Upper lobe of left lung (tissue), 6 donors: ENCODE measurements at regions not wholly inside any gene's neighbourhood (a gene's known extent, or its start where the extent isn't known, plus 50 kb on each side); places are given as distances from the start of the nearest gene placed in this dataset.

ENCODE experiments used
- ATAC-seq, 2 donors: fragments of 200-7000 bp; cut with Tn5 transposase; one replicate each; pipeline ENCODE4 v1.9.1; 2022; ENCODE audit warnings: mild to moderate bottlenecking in 2 of 2, moderate library complexity in 2 of 2; ENCODE audit not compliant: low FRiP score in 2 of 2
- DNase-seq, 2 donors: peaks; one replicate each; pipeline ENCODE4 v3.0.0-alpha.2; 2019 to 2020
- H3K27ac ChIP-seq, 4 donors: fragments of 200-600 bp; sonication (generic); one replicate each; pipeline ENCODE4 v1.5.1; 2016 to 2019
- H3K27me3 ChIP-seq, 4 donors: fragments of 200-600 bp; sonication (generic); one replicate each; pipeline ENCODE4 v1.5.1; 2017 to 2019
- H3K36me3 ChIP-seq, 4 donors: fragments of 200-600 bp; sonication (generic); one replicate each; pipeline ENCODE4 v1.5.1; 2016 to 2019
- H3K4me1 ChIP-seq, 4 donors: fragments of 200-600 bp; sonication (generic); one replicate each; pipeline ENCODE4 v1.5.1; 2018 to 2019
- H3K4me3 ChIP-seq, 4 donors: fragments of 200-600 bp; sonication (generic); one replicate each; pipeline ENCODE4 v1.5.1; 2017 to 2019; ENCODE audit warnings: mild to moderate bottlenecking in 2 of 4, moderate library complexity in 1 of 4
- H3K9me3 ChIP-seq, 4 donors: fragments of 200-600 bp; sonication (generic); one replicate each; pipeline ENCODE4 v1.5.1; 2018 to 2019
- EP300 ChIP-seq, 4 donors: sonication (generic); formaldehyde crosslinking; IDR thresholded peaks; one replicate each; pipeline ENCODE4 v1.5.1; 2017; ENCODE audit warnings: antibody characterized with exemption in 4 of 4, control low read depth in 2 of 4
- POLR2A ChIP-seq, 4 donors: fragments of 450-650 bp; IDR thresholded peaks; one replicate each; pipeline ENCODE4 v1.5.1; 2016 to 2017; ENCODE audit warnings: antibody characterized with exemption in 4 of 4, mild to moderate bottlenecking in 2 of 4
- POLR2AphosphoS5 ChIP-seq, 2 donors: sonication (generic); formaldehyde crosslinking; IDR thresholded peaks; one replicate each; pipeline ENCODE4 v1.5.1; 2017; ENCODE audit warnings: antibody characterized with exemption in 2 of 2
- WGBS, 2 donors: methylation state at CpG; one replicate each; pipeline ENCODE4 v1.1.5; 2017 to 2018; 5-methylcytosine and 5-hydroxymethylcytosine counted together
- TF ChIP-seq, protein P1 (sequence below), 6 experiments: fragments of 450-650 bp in 4 of 6; fragments of 200-600 bp in 2 of 6; sonication (generic) in 2 of 6; IDR thresholded peaks; one replicate each; pipeline ENCODE4 v1.5.1; 2016 to 2019; ENCODE audit warnings: antibody characterized with exemption in 6 of 6
- donor health status: DM: no; HTN: no; CAD: no; lungs with moderate emphysema.
- donor health status: DM: no; HTN: yes; CAD: no; lungs with severe emphysema.

DNA sequence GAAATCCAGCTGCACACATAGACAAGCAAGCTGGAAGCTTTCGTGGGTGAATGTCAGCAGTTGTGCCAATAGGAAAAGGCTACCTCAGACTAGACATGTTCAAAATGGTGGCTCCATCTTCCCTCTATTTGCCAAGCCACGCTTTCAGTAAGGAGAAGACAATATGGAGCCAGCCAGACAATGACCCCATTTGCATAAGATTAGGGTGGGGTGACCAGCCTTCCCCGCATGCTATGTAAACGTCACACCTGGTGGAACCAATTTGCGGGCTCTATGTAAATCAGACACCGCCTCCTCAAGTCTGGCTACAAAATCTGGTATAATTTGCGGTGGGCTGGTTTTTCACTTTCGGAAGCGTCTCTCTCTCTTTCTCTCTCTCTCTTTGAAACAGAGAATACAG is 297.4 kb upstream of the PCDH15 start:
- ATAC-seq (no peak), DNase-seq (no peak)
- no peak for TF ChIP-seq EP300 (IDR thresholded peaks at IDR 0.05)
- TF ChIP-seq POLR2AphosphoS5 (IDR thresholded peaks at IDR 0.05): no peak
- TF ChIP-seq, protein P1, sequence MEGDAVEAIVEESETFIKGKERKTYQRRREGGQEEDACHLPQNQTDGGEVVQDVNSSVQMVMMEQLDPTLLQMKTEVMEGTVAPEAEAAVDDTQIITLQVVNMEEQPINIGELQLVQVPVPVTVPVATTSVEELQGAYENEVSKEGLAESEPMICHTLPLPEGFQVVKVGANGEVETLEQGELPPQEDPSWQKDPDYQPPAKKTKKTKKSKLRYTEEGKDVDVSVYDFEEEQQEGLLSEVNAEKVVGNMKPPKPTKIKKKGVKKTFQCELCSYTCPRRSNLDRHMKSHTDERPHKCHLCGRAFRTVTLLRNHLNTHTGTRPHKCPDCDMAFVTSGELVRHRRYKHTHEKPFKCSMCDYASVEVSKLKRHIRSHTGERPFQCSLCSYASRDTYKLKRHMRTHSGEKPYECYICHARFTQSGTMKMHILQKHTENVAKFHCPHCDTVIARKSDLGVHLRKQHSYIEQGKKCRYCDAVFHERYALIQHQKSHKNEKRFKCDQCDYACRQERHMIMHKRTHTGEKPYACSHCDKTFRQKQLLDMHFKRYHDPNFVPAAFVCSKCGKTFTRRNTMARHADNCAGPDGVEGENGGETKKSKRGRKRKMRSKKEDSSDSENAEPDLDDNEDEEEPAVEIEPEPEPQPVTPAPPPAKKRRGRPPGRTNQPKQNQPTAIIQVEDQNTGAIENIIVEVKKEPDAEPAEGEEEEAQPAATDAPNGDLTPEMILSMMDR (IDR thresholded peaks at IDR 0.05): no peak
- TF ChIP-seq POLR2A (IDR thresholded peaks at IDR 0.05): no peak
- no peak overlapping the region for H3K4me3 ChIP-seq
- H3K27me3 ChIP-seq: no peaks in the 10 kb centered on the region
- 89 to 91% methylated on average over 9 of the region's 9 CpGs for WGBS, 2 donors
- H3K36me3 ChIP-seq: no peaks in the 10 kb centered on the region
- no peak overlapping the region for H3K27ac ChIP-seq
- H3K9me3 ChIP-seq: no peaks in the 10 kb centered on the region
- H3K4me1 ChIP-seq: no peaks in the 10 kb centered on the region

DNA sequence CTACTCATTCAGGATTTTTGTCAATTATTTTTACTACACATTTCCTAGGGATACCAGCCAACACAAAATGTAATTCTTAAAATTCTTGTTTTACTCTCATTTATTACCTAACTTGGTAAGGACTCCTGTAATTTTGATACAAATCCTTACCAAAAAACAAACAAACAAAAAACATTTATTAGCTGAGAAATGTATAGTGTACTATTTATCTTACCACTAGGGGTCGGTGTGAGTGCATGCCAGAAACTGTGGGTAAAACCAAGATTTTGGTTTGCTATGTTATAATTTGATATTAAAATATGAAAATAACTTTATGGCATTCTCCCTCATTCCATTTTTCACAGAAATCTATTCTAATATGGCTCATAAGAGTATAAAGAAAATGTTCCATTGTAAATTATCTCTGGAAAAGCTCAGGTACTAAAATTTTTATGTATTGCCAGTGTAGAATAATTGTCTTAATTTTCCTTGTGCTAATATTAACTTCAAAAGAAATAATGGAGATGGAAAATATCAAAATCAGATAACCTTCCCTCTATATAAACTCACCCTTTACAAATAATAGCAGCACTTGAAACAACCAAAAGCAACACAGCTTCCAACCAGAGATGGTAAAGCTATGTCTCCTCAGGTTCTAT is 290.8 kb upstream of the PCDH15 start:
- no peaks in the 10 kb centered on the region for H3K36me3 ChIP-seq
- DNase-seq (no peak), ATAC-seq (no peak)
- H3K27ac ChIP-seq: no peak overlapping the region
- TF ChIP-seq, protein P1 (IDR thresholded peaks at IDR 0.05): peak in 5 of 6 experiments; percentile 11 to 50 (median 39)
- TF ChIP-seq POLR2A (IDR thresholded peaks at IDR 0.05) (no peak), POLR2AphosphoS5 (IDR thresholded peaks at IDR 0.05) (no peak), EP300 (IDR thresholded peaks at IDR 0.05) (no peak)
- H3K4me3 ChIP-seq: no peak overlapping the region
- H3K4me1 ChIP-seq: no peaks in the 10 kb centered on the region
- H3K9me3 ChIP-seq: no peaks in the 10 kb centered on the region
- WGBS, 2 donors: 0% methylated on average over 1 of the region's 1 CpG
- H3K27me3 ChIP-seq: no peaks in the 10 kb centered on the region

DNA sequence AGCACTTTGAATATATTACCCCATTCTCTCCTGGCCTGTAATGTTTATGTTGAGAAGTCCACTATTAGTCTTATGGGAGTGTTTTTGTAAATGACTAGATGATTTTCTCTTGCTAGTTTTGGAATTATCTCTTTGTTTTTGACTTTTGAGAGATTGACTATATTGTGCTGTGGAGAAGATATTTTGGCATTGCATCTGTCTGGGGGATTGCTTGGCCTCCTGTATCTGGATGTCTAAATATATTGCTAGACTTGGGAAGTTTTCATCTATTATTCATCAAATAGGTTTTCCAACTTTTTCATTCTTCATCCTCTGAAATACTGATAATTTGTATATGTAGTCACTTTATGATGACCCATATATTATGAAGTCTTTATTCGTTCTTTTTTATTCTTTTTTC is 277.1 kb upstream of the PCDH15 start:
- no peak overlapping the region for H3K27ac ChIP-seq
- H3K36me3 ChIP-seq: no peaks in the 10 kb centered on the region
- WGBS, 2 donors: 79 to 84% methylated on average over 1 of the region's 1 CpG
- no peaks in the 10 kb centered on the region for H3K9me3 ChIP-seq
- H3K4me1 ChIP-seq: no peaks in the 10 kb centered on the region
- no peak for ATAC-seq
- DNase-seq: no peak
- TF ChIP-seq POLR2A (IDR thresholded peaks at IDR 0.05): no peak
- TF ChIP-seq EP300 (IDR thresholded peaks at IDR 0.05): no peak
- TF ChIP-seq, protein P1 (IDR thresholded peaks at IDR 0.05): no peak
- no peak for TF ChIP-seq POLR2AphosphoS5 (IDR thresholded peaks at IDR 0.05)
- no peak overlapping the region for H3K4me3 ChIP-seq
- no peaks in the 10 kb centered on the region for H3K27me3 ChIP-seq

DNA sequence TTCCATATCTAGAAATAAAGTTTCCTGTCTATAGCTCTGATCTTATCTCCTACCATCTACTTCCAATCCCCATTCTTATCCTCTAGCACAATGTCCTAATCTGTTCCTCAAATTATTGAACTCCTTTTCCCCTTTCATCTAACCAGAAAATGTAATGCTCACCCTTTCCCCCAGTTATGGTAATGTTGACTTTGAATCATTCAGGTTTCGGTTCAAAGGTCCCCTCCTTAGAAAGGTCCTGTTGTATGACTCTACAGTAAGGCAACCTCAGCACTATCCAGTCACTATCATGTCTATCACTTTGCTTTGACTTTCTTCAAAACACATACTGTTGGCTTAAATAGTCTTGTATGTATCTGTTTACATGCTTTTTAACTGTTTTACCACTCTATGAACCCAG is 264.2 kb upstream of the PCDH15 start:
- ATAC-seq: no peak
- no peaks in the 10 kb centered on the region for H3K4me1 ChIP-seq
- no peak overlapping the region for H3K4me3 ChIP-seq
- no peaks in the 10 kb centered on the region for H3K9me3 ChIP-seq
- no peak for TF ChIP-seq POLR2A (IDR thresholded peaks at IDR 0.05)
- no peak for TF ChIP-seq EP300 (IDR thresholded peaks at IDR 0.05)
- TF ChIP-seq, protein P1 (IDR thresholded peaks at IDR 0.05): no peak
- no peak for TF ChIP-seq POLR2AphosphoS5 (IDR thresholded peaks at IDR 0.05)
- H3K36me3 ChIP-seq: no peaks in the 10 kb centered on the region
- no peaks in the 10 kb centered on the region for H3K27me3 ChIP-seq
- WGBS, 2 donors: 87 to 89% methylated on average over 1 of the region's 1 CpG
- no peak overlapping the region for H3K27ac ChIP-seq
- no peak for DNase-seq

DNA sequence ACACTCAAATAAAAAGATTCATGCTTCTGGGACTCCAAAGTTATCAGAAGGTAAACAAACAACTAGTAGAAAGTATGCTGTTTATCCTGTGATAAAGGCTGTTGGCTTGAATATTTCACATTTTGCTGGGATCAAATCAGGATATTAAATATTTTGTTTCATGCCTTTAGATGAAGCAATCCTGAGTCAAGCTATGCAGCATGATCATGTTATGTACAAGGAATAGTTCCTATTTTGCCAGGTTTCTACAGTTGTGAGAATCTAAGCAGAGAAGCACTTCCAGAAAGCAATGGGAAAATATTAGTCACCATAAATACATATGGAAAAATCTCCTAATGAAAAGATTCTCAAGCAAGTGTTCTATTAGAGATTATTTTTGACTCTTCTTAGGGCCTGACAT is 262.8 kb upstream of the PCDH15 start:
- Histone ChIP-seq H3K27me3 (no peaks in the 10 kb centered on the region), H3K4me3 (no peak overlapping the region), H3K4me1 (no peaks in the 10 kb centered on the region), H3K9me3 (no peaks in the 10 kb centered on the region), H3K36me3 (no peaks in the 10 kb centered on the region), H3K27ac (no peak overlapping the region)
- TF ChIP-seq POLR2A (IDR thresholded peaks at IDR 0.05): no peak
- no peak for TF ChIP-seq POLR2AphosphoS5 (IDR thresholded peaks at IDR 0.05)
- TF ChIP-seq, protein P1 (IDR thresholded peaks at IDR 0.05): no peak
- no peak for TF ChIP-seq EP300 (IDR thresholded peaks at IDR 0.05)
- DNase-seq (no peak), ATAC-seq (no peak)
